Retinal pigment epithelial cell (primary cell): ENCODE measurements at regions not wholly inside any gene's neighbourhood (a gene's known extent, or its start where the extent isn't known, plus 50 kb on each side); places are given as distances from the start of the nearest gene placed in this dataset.
A peak's percentile ranks its signal among the peaks of the same experiment; 100 is the strongest.

ENCODE experiments used
- DNase-seq: peaks from one replicate; pipeline ENCODE4 v3.0.0-alpha.2; 2010; ENCODE audit warnings: low read depth
- H3K4me3 ChIP-seq: 2 replicates; pipeline ENCODE4 v1.5.1; 2011; ENCODE audit warnings: mild to moderate bottlenecking, low read length, control low read depth, moderate library complexity
- CTCF ChIP-seq: conservative IDR thresholded peaks from 2 replicates; pipeline ENCODE4 v1.5.1; 2011; ENCODE audit warnings: low read depth, low read length, control low read depth, inconsistent platforms

- no peak for DNase-seq
- no peak for TF ChIP-seq CTCF
- no peak overlapping the region for H3K4me3 ChIP-seq
Observed at GRCh38 chr4:24422644-24423043, 161.7 kb downstream of the DHX15 start.

GRCh38 chr4:24419181-24420034 is 164.9 kb downstream of the DHX15 start:
- H3K4me3 ChIP-seq: no peak overlapping the region
- peak; percentile 91 for TF ChIP-seq CTCF
- DNase-seq: peak; percentile 23

- no peak for TF ChIP-seq CTCF
- H3K4me3 ChIP-seq: no peak overlapping the region
- DNase-seq: no peak
Observed at GRCh38 chr4:24417206-24417605, 167.1 kb downstream of the DHX15 start.

GRCh38 chr4:24416293-24416692 is 168.1 kb downstream of the DHX15 start:
- TF ChIP-seq CTCF: no peak
- no peak for DNase-seq
- no peak overlapping the region for H3K4me3 ChIP-seq

- DNase-seq: no peak
- no peak overlapping the region for H3K4me3 ChIP-seq
- TF ChIP-seq CTCF: no peak
Observed at GRCh38 chr4:24413311-24413784, 171.0 kb downstream of the DHX15 start.

- no peak overlapping the region for H3K4me3 ChIP-seq
- DNase-seq: no peak
- TF ChIP-seq CTCF: no peak
Observed at GRCh38 chr4:24411806-24412205, 172.5 kb downstream of the DHX15 start.

- no peak for TF ChIP-seq CTCF
- no peak for DNase-seq
- no peak overlapping the region for H3K4me3 ChIP-seq
Observed at GRCh38 chr4:24411299-24411698, 173.1 kb downstream of the DHX15 start.
